Breast epithelium (tissue), 3 donors: ENCODE measurements at regions not wholly inside any gene's neighbourhood (a gene's known extent, or its start where the extent isn't known, plus 50 kb on each side); places are given as distances from the start of the nearest gene placed in this dataset.

Experiments used
- POLR2A ChIP-seq: fragments of 450-650 bp; IDR thresholded peaks from one replicate; pipeline ENCODE4 v1.6.1; 2016; ENCODE audit warnings: antibody characterized with exemption, mild to moderate bottlenecking, moderate library complexity
- TF ChIP-seq, protein P1 (sequence below), 3 donors: fragments of 450-650 bp; IDR thresholded peaks; one replicate each; pipeline ENCODE4 v1.5.1; 2016 to 2017; ENCODE audit warnings: antibody characterized with exemption in 3 of 3, mild to moderate bottlenecking in 3 of 3, moderate library complexity in 3 of 3

- TF ChIP-seq, protein P1, sequence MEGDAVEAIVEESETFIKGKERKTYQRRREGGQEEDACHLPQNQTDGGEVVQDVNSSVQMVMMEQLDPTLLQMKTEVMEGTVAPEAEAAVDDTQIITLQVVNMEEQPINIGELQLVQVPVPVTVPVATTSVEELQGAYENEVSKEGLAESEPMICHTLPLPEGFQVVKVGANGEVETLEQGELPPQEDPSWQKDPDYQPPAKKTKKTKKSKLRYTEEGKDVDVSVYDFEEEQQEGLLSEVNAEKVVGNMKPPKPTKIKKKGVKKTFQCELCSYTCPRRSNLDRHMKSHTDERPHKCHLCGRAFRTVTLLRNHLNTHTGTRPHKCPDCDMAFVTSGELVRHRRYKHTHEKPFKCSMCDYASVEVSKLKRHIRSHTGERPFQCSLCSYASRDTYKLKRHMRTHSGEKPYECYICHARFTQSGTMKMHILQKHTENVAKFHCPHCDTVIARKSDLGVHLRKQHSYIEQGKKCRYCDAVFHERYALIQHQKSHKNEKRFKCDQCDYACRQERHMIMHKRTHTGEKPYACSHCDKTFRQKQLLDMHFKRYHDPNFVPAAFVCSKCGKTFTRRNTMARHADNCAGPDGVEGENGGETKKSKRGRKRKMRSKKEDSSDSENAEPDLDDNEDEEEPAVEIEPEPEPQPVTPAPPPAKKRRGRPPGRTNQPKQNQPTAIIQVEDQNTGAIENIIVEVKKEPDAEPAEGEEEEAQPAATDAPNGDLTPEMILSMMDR (IDR thresholded peaks at IDR 0.05), result no peak
- no peak for TF ChIP-seq POLR2A
These were observed 656.2 kb upstream of the CHAC2 start for GRCh38 chr2:53111406-53111805.
